Glomerular endothelial cell (primary cell): ENCODE measurements at regions not wholly inside any gene's neighbourhood (a gene's known extent, or its start where the extent isn't known, plus 50 kb on each side); places are given as distances from the start of the nearest gene placed in this dataset.
A peak's percentile ranks its signal among the peaks of the same experiment; 100 is the strongest.

Experiments used
- DNase-seq: peaks from one replicate; pipeline ENCODE4 v3.0.0-alpha.2; 2011; ENCODE audit warnings: low read depth, low spot score; ENCODE audit errors: extremely low read depth

DNA sequence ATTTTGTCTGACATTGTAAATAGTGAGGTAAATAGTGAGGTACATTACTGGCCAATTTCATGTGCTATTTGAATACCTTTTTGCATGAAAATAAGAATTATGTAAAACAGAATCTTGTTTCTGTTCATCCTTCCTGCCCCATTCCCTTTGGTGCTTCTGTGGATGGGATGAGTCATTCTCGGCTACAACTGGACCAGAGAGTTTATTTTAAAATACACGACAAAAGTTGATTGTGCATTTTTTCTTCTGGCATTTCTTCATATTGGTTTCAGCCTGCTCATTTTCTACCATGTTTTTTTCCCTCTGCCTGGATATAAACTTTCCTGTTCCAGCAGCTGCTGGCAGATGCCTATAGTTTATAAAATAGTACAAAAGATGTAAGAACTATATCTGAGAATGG, 107.5 kb downstream of the CYSLTR2 start:
- DNase-seq = no peak

DNA sequence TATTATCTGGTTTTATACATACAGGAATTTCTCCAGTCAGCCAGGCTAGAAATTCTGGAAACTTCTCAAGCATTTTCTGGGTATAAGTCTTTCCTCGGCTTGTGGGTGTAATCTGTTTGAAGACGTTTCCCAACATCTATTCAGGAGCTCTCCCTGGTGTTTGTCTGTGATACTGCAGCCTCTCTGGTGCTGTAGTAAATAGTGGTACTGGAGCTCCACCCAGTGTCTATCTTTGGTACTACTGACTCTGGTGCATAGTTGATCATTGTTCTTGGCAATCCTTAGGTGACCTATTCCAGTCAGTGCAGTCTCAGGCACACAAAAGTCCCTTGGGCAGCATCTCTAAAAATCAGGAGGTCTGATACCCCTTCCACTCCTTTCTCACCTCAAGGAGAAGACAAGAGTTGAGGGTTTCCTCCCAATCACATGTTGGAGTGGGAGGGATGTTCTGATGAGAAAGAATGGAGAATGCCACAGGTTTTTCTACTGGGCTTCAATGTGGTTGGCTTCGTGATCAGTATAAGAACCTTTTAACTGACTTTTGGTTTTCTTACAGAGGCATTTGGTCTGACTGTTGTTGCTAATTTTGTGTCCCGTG, 115.5 kb downstream of the CYSLTR2 start:
- peak; percentile 90 for DNase-seq

DNA sequence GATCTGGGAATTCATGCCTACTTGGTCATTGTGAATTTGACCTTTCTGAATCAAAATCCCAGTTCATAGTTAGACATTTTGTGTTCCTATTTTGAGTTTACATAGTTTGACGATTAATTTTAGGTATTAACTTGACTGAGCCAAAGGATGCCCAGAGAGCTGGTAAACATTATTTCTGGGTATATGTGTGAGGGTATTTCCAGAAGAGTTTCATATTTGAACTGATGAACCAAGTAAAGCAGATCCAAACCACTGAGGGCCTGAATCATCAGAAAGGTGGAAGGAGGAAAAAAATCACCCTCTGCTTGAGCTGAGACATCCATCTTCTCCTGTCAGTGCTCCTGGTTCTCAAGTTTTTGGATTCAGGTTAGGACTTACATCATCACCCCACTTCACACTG, 116.6 kb downstream of the CYSLTR2 start:
- no peak for DNase-seq

DNA sequence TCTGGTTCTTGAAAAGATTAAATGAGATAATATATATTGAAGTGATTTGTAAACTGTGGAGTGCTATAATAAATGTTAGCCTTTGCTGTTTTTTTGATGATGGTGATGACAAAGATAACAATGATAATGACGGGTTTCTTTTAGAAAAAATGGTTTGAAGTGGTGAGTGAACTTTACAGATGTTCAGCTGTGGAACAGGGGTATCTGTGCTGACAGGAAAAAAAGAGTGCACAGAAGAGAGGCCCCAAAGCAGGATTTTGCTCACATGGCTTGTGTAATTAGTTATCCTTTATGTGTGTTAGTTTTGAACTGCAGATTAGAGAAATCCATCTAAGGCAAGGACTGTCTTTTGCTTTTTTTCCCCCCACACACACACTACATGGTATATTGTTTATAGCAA, 119.2 kb downstream of the CYSLTR2 start:
- no peak for DNase-seq

DNA sequence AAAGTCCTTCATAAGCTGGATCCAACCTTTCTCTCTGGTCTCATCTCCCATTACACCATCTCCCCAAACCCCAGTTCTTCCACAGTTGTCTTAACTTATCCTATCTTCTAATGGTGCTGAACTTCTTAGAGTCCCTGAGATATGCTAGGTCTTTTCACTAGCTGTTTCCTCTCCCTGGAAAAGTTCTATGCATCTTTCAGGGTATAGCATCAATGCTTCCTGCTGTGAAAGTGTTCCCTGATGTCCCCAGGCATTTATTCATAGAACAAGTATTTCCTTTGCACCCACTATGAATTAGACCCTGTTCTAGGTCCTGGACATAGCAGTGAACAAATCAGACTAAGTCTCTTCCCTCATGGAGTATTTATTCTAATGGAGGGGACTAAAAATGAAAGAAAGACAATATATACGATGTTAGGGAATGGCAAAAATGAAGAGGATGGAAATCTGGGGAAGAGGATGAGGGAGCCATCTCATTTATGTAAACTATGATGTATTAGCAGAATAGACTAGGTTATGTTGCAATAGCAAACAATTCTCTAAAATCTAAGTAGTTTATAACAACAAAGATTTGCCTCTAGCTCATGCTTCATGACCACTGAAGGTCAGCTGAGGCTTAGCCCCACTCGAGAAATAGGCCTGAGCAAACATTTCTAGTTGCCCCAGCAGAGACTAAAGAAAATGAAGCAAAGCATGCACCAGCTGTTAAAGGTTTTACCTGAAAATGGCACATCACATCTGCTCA, 120.0 kb downstream of the CYSLTR2 start:
- no peak for DNase-seq

DNA sequence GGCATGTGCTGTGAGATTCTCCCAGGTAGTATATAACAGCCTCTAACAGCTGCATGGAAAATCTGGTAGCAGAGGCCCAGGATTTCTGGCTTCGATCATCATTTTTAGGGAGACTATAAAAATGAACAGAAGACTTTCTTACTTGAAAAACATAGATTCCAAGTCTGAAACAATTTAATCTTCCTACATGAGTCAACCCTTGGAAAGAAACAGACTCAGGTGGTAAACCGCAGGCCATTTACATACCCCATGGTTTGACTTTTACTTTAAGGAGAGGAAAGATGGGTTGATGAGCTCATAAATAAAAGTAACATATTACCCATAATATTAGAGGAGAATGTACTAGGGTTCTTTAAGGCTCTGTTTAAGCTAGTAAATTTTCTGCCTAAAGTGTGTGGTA, 121.6 kb downstream of the CYSLTR2 start:
- DNase-seq = no peak

DNA sequence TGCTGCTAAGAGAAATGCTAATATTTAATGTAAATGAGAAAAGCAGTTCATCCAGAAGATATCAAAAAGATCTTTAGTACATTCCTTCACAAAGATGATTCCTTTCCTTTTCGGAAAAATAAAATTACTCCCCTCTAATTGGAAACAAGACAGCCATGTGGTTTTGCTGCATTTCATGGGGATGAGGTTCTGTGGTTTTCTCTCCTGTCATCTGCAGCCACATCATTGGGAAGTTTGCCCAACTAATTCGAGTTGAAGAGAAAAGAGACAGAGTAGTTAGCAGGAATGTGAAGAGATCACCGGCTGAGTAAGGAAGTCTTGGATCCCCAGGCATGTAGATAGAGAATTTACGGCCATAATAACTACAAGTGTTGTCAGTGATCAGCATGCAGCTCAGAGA, 122.1 kb downstream of the CYSLTR2 start:
- DNase-seq = no peak

DNA sequence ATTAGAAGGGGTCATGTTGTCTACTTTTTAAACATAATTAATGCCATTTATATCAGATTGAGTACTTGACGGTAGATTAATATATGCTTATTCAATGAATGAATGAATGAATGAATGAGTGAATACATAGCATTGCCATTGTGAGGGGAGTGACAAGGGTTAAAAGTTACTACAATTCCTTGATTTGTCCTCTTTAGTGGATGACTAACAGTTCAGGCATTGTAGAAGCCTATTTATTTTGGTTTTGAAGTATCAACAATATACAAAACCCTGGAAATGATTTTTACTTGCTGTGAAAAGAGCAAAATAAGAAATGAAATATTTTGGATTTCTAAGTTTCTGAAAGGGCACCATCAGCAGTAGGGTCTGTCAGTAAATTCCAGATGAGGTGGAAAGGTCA, 122.7 kb downstream of the CYSLTR2 start:
- DNase-seq = no peak

DNA sequence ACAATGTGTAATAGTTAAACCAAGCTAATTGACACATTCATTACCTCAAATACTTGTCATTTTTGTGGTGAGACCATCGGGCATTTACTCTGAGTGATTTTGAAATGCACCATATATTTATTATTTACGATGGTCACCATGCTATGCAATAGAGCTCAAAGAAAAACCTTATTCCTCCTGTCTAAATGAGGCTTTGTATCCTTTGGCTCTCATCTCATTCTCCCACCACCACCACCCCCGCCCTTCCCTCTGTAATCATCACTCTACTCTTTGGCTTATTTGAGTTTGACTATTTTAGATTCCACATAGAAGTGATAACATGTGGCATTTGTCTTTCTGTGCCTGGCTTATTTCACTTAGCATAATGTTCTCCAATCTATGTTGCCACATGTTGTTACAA, 124.9 kb downstream of the CYSLTR2 start:
- DNase-seq = no peak

DNA sequence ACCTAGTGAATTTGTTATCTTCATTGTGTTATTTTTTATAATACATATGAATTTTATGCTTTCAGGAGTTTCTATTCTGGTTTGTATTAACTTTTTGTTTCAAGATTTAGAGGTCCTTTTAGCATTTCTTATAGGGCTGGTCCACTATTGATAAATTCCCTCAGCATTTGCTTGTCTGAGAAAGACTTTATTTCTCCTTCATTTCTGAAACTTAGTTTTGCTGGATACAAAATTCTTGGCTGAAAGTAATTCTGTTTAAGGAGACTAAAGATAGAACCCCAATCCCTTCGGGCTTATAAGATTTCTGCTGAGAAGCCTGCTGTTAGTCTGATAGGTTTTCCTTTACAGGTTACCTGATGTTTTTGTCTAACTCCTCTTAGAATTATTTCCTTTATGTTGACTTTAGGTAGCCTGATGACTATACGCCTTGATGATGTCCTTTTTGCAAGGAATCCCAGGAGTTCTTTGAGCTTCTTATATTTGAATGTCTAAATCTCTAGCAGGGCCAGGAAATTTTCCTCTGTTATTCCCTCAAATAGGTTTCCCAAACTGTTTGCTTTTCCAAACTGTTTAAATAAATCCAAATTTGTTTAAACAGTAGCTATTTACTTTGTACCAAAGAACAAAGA, 127.1 kb downstream of the CYSLTR2 start:
- DNase-seq = no peak

DNA sequence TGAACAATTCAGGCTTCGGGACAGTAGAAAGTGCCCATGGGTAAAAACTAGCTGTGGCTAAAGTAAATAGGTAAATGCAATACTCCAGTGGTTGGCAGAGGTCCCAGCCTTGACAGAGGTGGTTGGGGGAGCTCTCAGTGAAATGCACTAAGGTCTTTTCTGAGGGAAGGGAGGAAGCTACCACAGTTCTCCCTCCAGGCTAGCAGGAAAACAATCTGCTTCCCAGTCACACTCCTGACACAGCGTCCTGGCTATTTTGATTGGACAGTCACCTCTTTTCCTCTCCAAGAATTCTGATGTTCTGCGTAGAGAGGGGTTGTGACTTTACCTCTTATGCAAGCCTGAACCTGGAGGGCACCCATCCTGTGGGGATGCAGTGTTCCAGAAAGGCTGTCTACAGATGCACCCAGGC, 128.7 kb downstream of the CYSLTR2 start:
- no peak for DNase-seq

DNA sequence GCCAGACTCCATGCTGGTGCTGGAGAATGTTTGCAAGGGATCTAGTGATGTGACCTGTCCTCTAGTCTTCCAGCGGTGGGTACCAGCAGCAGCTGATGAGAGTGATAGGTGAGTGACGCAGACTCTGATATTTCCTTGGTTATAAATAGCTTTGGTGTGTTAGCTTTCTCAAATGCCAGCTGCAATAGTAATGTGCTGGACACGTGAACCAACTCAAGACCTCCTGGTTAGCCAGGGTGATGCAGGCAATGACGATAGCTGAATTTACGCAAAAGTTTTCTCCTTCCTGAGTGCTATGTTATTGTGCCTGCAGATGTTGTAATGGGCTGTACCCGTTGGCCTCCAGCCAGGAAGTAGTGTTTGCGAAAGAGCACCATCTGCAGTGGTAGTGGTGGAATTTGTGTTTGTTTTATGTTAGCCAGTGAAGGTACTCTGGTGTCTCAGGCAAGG, 129.5 kb downstream of the CYSLTR2 start:
- DNase-seq = no peak

DNA sequence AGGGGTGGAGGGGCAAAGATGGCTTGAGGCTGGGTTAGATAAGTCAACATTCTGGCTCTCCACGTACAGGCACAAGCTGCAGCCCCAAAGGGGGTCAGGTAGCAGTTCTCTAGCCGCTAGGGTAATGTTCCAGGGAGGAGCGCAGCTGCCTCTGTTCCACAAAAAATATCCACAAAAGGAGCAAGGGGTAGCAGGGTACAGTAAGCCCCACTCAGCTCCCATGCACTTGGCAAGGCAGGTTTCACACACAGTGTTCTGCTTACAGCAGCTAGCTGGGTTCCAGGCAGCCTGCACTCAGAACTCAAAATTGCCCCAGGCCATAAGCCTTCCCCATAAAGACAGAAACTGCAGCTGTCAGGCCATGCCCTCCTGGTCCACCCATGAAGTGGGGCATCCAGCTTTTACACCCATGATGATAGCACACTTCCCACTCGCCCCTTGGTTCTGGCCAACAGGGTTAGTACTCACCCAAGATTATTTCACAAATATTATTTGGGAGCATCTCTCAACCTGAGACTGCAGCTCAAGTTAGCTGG, 130.0 kb downstream of the CYSLTR2 start:
- DNase-seq = no peak

DNA sequence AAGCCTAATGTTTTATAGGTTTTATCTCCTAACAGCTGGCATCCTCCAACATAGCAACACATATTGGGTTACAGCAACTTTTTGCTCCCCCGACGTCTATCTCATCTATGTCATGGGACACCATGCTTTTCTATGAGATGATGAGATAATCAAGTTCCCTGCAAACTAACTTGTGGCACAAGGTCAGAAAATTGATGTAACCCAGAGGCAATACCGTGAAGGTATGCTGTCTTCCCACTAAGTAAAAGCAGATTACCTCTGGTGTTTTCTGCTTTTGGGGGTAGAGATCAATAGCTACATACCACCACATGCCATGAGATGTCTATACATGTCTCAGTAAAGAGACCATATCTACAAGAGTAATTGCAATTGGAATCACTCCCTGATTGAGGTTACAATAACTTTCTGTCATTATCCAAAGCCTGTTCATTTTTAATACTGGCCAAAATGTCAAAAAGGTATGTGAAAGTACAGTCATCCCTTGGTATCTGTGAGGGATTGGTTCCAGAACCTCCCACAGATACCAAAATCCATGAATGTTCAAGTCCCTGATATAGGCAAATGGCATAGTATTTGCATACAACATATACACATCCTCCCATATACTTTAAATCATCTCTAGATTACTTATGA, 131.3 kb downstream of the CYSLTR2 start:
- no peak for DNase-seq

DNA sequence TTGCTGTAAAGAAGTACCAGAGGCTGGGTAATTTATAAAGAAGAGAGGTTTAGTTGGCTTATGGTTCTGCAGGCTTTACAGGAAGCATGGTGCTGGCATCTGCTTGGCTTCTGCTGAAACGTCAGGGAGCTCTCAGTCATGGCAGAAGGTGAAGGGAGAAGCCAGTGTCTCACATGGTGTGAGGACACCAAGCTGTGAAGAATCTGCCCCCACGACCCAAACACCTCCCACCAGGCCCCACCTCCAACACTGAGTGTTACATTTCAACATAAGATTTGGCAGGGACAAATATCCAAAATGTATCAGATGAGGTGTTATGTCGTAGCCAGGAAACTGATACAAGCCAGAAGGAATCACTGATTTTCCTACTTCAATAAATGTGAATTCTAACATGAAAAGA, 136.5 kb downstream of the CYSLTR2 start:
- no peak for DNase-seq

DNA sequence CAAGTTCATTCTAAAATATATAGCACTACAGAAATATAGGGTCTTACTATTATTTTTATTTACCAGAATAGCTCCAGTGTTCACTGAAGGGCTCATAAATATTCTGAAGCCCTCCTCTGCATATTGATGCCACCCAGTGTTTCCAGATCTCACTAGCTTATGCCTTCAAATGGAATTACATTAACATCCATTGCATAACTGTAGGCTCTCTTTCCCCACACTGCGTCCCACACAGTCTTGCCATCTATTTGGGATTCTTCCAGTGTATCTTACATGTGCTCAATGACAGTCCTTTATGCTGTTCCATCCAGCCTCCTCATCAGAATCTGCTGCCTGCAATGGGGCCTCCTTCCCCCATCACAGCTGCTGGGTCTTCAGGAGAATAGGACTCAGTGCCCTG, 137.2 kb downstream of the CYSLTR2 start:
- DNase-seq = no peak

DNA sequence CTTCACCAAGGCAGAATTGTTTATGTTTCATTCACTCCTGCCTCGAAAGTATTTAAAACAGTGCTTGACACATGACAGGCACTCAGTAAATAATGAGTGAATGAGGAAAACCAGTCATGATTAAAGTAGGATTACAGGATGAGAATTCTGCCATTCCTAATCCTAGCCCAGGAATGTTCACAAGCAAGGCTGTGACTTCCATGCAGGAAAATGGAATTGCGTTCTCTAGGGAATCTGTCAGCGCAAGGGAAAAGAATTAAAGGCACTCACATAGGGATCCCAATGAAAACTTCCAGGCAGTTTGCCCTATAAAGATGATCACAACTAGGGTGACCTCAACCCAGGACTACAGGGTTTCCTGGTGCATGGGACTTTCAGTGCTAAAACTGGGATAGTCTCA, 143.4 kb downstream of the CYSLTR2 start:
- DNase-seq = no peak

DNA sequence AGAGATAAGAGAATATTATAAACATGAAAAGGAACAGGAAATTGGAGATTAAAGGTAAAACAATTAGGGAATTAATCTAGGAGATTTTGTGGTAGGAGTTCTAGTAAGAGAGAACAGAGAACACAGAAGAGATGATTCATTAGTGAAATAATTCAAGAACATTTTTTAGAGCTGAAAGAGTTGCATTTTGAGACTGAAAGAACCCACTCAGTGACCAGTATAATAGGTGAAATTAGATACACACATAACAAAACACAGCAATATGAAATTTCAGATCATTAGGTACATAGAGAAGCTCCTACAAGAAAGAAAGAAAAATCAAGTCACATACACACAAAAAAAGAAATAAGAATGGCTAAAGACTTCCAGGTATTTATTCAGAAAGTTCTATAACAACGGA, 144.0 kb downstream of the CYSLTR2 start:
- DNase-seq = no peak

DNA sequence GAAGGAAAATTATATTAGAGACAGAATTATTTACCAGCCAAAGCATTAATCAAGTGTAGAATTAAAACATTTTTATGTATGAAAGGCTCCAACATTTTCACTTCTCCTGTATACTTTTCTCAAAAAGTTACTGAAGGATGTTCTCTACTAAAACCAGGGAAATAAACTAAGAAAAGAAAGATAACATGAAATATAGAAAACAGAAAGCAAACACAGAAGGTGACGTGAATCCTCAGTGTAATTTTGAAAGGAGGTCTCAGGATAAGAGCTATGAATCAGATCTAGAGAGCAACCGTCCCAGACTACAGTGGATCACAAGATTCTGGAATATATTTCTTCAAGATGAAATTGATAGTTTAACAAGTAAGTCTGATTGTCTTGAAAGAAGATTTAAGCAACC, 144.5 kb downstream of the CYSLTR2 start:
- DNase-seq = no peak

DNA sequence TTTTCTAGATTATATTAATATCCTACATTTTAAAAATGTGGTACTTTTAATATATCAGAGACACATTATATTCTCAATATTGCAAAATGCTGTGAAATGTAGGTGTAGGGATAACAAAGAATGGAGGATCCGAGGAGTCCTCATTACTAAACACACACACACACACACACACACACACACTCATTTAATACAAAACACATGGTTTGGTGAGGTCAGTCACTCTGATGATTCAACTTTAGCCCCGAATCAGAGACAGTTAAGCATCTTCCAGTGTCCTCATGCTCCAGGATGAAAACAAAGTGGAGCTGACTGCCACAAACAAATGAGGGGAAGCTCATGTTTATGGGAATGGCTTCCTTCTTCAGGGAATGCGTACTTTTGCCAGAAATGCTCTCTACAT, 147.5 kb downstream of the CYSLTR2 start:
- no peak for DNase-seq

DNA sequence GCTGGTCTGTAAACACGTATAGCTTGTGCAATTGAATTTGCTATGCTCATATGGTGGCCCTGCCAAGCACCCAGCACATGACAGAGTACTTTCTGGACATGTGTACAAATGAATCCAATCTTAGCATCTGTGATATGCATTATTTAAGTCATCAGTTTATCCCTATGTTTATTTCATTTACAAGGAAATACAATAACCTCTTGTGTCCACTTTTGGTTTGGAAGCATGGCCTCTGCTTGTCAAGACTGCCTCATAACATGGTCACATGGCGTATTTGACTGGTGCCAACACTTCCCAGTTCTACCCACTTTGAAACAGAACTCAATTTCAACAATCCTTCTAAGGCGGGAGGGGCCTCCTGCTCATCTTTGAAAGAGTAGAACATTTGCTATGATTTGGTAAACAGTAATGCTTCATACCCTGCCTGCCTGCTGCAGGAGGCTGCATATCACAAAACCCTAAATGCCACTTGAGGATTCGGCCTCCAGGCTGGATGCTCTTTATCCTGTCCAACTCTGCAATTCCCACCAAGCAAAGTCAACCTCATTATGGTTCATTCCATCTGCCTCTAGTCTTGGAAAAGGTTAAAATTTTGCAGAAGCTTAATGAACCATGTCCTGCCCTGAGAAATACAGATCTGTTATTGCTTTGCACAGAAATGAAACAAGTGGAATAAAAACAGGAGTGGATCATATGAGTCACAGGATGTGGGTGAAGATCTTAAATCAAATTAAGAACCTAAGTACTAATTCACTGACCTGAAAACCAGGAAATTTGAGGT, 151.3 kb downstream of the CYSLTR2 start:
- DNase-seq = no peak
